ENCODE measurements at regions not wholly inside any gene's neighbourhood (a gene's known extent, or its start where the extent isn't known, plus 50 kb on each side); places are given as distances from the start of the nearest gene placed in this dataset.

DNA sequence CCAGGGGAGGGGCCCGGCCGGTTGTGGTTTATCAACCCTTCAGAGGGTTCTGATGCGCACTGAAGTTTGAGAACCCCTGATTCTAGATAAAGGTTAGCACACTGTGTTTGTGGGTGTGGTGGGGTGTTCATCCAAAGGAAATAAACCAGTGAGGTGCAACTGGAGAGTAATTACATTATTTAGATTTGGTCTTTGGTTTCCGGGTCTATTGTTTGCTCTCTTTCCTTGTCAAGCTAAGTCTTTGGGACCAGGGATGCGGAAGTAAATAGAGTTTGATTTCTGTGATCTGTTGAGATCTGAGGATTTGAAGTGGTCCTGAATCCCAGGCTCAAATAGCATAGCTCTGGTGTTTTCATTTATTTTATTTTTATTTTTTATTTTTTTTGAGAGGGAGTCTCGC, 50.5 kb upstream of the CLMP start:
- Histone ChIP-seq H3K27ac (ENCODE audit: low read length) (no peak overlapping the region), H3K4me1 (ENCODE audit: control insufficient read depth, insufficient read depth, low read length) (no peaks in the 10 kb centered on the region), H3K27me3 (ENCODE audit: control insufficient read depth, insufficient read depth) (no peaks in the 10 kb centered on the region), H3K9me3 (ENCODE audit: control insufficient read depth, low read length) (no peaks in the 10 kb centered on the region), H3K4me3 (ENCODE audit: low read length) (no peak overlapping the region)
- WGBS: 93% methylated on average over 6 of the region's 6 CpGs
- intact Hi-C loops (cut with DNase I): loop anchor here in 2 of 4 donors (5.0 kb wide), 1 partner anchor 133 kb away; no protein-coding TSS in a partner anchor
- ATAC-seq (no peak), DNase-seq (no peak)
